ENCODE measurements at regions not wholly inside any gene's neighbourhood (a gene's known extent, or its start where the extent isn't known, plus 50 kb on each side); places are given as distances from the start of the nearest gene placed in this dataset.

DNA sequence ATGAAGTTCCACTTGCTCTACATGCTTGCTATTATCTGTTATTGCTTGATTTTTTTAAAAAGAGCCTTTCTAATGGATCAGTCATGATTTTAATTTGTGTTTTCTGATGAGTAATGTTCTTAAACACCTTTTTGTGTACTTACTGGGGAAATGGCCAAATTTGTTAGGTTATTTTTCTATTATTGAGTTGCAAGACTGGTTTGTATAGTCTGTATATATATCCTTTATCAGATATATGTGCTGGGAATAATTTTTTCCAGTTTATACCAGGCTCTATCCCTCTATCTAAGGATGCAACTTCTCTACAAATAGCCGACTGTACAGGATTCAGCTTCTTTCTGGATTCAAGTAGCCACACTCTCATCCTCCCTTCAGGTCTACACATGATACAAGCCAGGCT, 65.6 kb upstream of the SEC61G start:
- Histone ChIP-seq H3K4me3 (no peak overlapping the region), H3K4me2 (peak overlapping the region in 4 of 11 experiments; percentile 25 to 75 (median 52); a peak in 7 of 22 replicates), H4K20me1 (no peaks in the 10 kb centered on the region), H3K27me3 (no peaks in the 10 kb centered on the region), H3K9ac (no peak overlapping the region), H3K4me1 (peaks cover 0 to 59% (median 11%) of the 10 kb centered on the region in 10 experiments; a peak in 13 of 20 replicates), H3K36me3 (no peaks in the 10 kb centered on the region), H3K27ac (peak overlapping the region in 2 of 11 experiments; percentile 67 to 71; a peak in 4 of 22 replicates), H3K9me3 (replicated peaks in 1 of 11) (peaks cover 7 to 22% (median 17%) of the 10 kb centered on the region in 11 experiments; a peak in 15 of 22 replicates)
- TF ChIP-seq Cebpa-rat (IDR thresholded peaks at IDR 0.05), result no peak

DNA sequence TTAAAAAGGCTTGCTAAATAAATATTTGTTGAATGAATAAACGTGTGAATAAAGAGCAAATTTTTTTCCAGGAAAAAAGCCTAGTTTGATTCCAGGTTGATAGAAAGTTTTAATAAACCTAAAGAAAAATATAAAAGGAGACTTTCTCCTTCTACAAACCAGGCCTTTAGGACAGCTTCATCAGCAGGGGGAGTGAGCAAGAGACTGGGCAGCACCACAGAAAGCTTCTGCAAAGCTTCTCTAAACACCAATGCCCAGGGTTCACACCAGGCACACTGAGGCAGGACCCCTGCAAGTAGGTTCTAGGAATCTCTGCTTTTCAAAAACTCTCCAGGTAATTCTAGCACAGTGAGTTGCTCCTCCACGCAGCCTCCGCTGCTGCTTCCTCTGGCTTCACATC, 66.4 kb upstream of the SEC61G start:
- Histone ChIP-seq H3K4me2 (peak overlapping the region in 2 of 11 experiments; percentile 25 to 75; a peak in 1 of 22 replicates), H3K4me1 (peaks cover 0 to 59% (median 11%) of the 10 kb centered on the region in 10 experiments; a peak in 13 of 20 replicates), H3K4me3 (no peak overlapping the region), H3K36me3 (no peaks in the 10 kb centered on the region), H3K27ac (no peak overlapping the region), H3K9me3 (replicated peaks in 1 of 11) (peaks cover 7 to 24% (median 17%) of the 10 kb centered on the region in 11 experiments; a peak in 15 of 22 replicates), H3K9ac (no peak overlapping the region), H4K20me1 (no peaks in the 10 kb centered on the region), H3K27me3 (no peaks in the 10 kb centered on the region)
- no peak for TF ChIP-seq Cebpa-rat (IDR thresholded peaks at IDR 0.05)

DNA sequence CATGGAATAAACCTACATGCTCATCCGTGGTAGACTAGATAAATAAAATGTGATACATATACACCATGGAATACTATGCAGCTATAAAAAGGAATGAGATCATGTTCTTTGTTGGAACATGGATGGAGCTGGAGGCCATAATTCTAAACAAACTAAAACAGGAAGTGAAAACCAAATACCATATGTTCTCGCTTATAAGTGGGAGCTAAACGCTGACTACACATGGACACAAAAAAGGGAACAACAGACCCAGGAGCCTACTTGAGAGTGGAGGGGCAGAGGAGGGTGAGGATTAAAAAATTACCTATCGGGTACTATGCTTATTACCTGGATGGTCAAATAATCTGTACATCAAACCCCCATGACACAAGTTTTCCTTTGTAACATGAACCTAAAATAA, 68.7 kb upstream of the SEC61G start:
- Histone ChIP-seq H4K20me1 (no peaks in the 10 kb centered on the region), H3K4me2 (peak overlapping the region in 2 of 11 experiments; percentile 27 to 35; a peak in 3 of 22 replicates), H3K27me3 (no peaks in the 10 kb centered on the region), H3K9me3 (replicated peaks in 1 of 11) (peaks cover 7 to 24% (median 17%) of the 10 kb centered on the region in 11 experiments; a peak in 16 of 22 replicates), H3K9ac (no peak overlapping the region), H3K4me3 (no peak overlapping the region), H3K27ac (no peak overlapping the region), H3K36me3 (no peaks in the 10 kb centered on the region), H3K4me1 (peaks cover 0 to 71% (median 19%) of the 10 kb centered on the region in 10 experiments; a peak in 14 of 20 replicates)
- no peak for TF ChIP-seq Cebpa-rat (IDR thresholded peaks at IDR 0.05)

DNA sequence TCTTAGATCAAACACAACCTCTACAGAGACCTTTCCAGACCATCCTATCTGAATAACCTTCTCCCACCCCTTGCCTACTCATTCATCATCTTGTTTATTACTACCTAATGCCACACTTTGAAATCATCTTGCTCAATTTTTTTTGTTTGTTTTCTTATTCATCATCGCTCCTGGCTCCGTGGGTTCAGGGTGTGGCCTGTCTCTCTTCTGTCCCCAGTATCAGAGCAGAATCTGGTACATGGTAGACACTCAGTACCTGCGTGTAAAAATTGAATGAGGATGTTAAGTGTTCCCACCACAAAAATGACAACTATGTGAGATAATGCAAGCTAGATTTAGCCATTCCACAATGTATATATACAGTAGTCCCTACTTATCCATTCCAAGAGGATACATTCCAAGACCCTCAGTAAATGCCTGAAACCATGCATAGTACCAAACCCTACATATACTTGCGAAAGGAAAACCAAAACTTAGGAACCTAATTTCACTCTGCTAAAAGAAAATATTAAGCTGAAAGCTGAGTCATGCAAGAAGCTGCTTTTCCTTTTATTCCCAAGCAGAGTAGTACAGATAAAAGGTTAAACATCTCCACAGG, 72.1 kb upstream of the SEC61G start:
- no peak for TF ChIP-seq Cebpa-rat (IDR thresholded peaks at IDR 0.05)
- Histone ChIP-seq H3K4me3 (no peak overlapping the region), H3K27ac (no peak overlapping the region), H3K27me3 (no peaks in the 10 kb centered on the region), H3K9me3 (replicated peaks in 1 of 11) (peaks cover 7 to 32% (median 21%) of the 10 kb centered on the region in 11 experiments; a peak in 16 of 22 replicates), H4K20me1 (no peaks in the 10 kb centered on the region; a peak in 1 of 22 replicates), H3K4me2 (peak overlapping the region in 5 of 11 experiments; percentile 32 to 62 (median 57); a peak in 10 of 22 replicates), H3K4me1 (peaks cover 0 to 38% (median 8%) of the 10 kb centered on the region in 10 experiments; a peak in 12 of 20 replicates), H3K36me3 (no peaks in the 10 kb centered on the region), H3K9ac (no peak overlapping the region)

DNA sequence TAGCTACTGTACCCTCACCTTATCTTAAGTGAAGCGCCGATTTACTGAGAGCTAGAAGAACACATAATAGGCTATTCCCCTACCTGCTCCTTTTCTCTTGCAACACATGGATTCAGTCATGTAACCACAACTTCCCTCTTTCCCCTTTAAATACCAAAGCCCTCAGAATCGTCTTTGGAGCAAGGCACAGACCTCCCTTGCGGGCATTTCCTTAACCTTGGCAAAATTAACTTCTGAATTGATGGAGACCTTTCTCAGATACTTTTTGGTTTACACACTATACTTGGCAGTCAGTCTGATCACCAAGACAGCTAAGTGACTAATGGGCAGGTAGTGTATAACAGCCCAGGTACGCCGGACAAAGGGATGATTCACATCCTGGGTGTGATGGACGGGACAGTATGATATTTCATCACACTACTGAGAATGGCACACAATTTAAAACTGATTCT, 72.7 kb upstream of the SEC61G start:
- H3K4me2 ChIP-seq, result peak overlapping the region in 5 of 11 experiments; percentile 32 to 62 (median 57); a peak in 10 of 22 replicates
- no peaks in the 10 kb centered on the region for H3K36me3 ChIP-seq
- H3K27me3 ChIP-seq, result no peaks in the 10 kb centered on the region
- H4K20me1 ChIP-seq, result no peaks in the 10 kb centered on the region; a peak in 1 of 22 replicates
- no peak overlapping the region for H3K4me3 ChIP-seq
- H3K9ac ChIP-seq, result no peak overlapping the region
- H3K4me1 ChIP-seq, result peaks cover 0 to 40% (median 8%) of the 10 kb centered on the region in 10 experiments; a peak in 12 of 20 replicates
- peaks cover 7 to 32% (median 17%) of the 10 kb centered on the region in 11 experiments; a peak in 16 of 22 replicates for H3K9me3 ChIP-seq (replicated peaks in 1 of 11)
- no peak for TF ChIP-seq Cebpa-rat (IDR thresholded peaks at IDR 0.05)
- no peak overlapping the region for H3K27ac ChIP-seq

DNA sequence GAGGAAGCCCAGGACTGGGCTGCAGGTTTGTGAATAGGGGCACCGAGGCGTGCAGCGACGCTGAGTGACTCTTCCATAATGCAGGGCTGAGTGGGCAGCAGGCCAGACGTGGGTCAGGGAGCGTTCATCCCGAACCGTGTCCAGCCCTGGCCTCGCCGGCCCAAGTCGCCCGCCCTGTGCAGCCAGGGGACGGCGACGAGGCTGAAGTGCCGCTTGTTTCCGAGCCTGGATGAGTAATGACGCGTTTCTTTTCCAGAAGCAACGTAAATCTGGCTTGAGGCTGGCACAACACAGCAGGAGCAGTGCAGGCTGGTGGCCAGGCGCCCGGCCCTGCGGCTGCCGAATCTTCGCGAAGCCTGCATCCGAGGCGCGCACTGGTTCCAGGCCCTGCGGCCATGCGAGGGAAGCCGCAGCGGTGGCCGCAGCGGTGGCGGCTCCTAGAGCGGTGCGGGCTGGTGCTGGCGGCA, 74.0 kb upstream of the SEC61G start:
- H3K4me2 ChIP-seq, result no peak overlapping the region
- no peak for TF ChIP-seq Cebpa-rat (IDR thresholded peaks at IDR 0.05)

DNA sequence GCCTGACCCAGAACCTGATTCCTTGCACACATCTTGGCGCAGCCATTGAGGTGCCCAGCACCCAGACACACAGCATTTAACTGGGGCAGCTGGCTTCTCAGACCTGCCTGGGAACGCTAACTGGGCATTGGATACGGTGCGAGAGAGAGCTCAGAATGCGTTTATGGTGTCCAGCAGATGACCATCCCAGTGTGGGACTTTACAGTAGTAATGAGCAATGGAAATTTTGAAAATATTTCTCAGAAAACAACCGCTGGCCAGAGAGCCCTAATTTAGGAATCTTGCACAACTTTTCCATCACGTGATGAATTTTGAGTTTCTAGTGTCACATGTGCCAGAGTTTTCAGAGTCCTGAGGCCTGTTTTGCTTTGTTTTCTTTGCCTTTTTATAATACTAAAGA, 78.2 kb upstream of the SEC61G start:
- Histone ChIP-seq H4K20me1 (no peaks in the 10 kb centered on the region; a peak in 1 of 22 replicates), H3K36me3 (no peaks in the 10 kb centered on the region), H3K9ac (no peak overlapping the region), H3K27me3 (no peaks in the 10 kb centered on the region), H3K4me1 (peaks cover 0 to 10% (median 6%) of the 10 kb centered on the region in 10 experiments; a peak in 8 of 20 replicates), H3K9me3 (replicated peaks in 1 of 11) (peaks cover 0 to 15% (median 0%) of the 10 kb centered on the region in 11 experiments; a peak in 2 of 22 replicates), H3K27ac (no peak overlapping the region), H3K4me3 (no peak overlapping the region), H3K4me2 (peak overlapping the region in 2 of 11 experiments; percentile 9 to 38; a peak in 3 of 22 replicates)
- no peak for TF ChIP-seq Cebpa-rat (IDR thresholded peaks at IDR 0.05)

More for the DNA sequence above, 74.0 kb upstream of the SEC61G start:
- no peak overlapping the region for H3K27ac ChIP-seq
- H3K9me3 ChIP-seq (replicated peaks in 1 of 11), result peaks cover 0 to 21% (median 8%) of the 10 kb centered on the region in 11 experiments; a peak in 9 of 22 replicates
- H3K9ac ChIP-seq, result no peak overlapping the region
- no peaks in the 10 kb centered on the region for H3K27me3 ChIP-seq
- peaks cover 0 to 37% (median 8%) of the 10 kb centered on the region in 10 experiments; a peak in 12 of 20 replicates for H3K4me1 ChIP-seq
- H4K20me1 ChIP-seq, result no peaks in the 10 kb centered on the region; a peak in 1 of 22 replicates
- H3K36me3 ChIP-seq, result no peaks in the 10 kb centered on the region
- H3K4me3 ChIP-seq, result no peak overlapping the region

DNA sequence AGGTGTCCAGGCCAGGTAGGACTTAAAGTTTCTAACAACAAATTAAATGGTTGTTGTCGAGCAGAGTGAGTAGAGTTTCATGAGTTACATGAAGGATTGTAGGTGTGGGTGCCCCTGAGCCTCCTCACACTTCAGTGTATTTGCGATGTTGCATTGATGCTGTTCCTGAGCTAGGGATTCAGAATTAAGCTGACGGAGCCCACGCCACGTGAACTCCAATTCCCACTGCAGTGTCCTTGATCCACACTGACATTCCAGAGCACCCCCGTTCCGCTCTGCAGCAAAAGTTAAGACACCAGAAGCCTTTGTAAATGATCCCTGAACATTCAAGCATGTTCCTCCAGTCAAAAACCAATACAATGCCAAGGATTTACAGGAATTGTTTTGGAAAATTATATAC, 78.8 kb upstream of the SEC61G start:
- Histone ChIP-seq H3K4me1 (peaks cover 0 to 9% (median 6%) of the 10 kb centered on the region in 10 experiments; a peak in 6 of 20 replicates), H3K4me2 (peak overlapping the region in 2 of 11 experiments; percentile 9 to 38; a peak in 1 of 22 replicates), H3K9me3 (replicated peaks in 1 of 11) (peaks cover 0 to 14% (median 0%) of the 10 kb centered on the region in 11 experiments; a peak in 2 of 22 replicates), H4K20me1 (no peaks in the 10 kb centered on the region; a peak in 1 of 22 replicates), H3K9ac (no peak overlapping the region), H3K27ac (no peak overlapping the region), H3K4me3 (no peak overlapping the region), H3K36me3 (no peaks in the 10 kb centered on the region), H3K27me3 (no peaks in the 10 kb centered on the region)
- TF ChIP-seq Cebpa-rat (IDR thresholded peaks at IDR 0.05), result no peak

Measured in BLaER1 treated with 17β-estradiol and CSF1 and Interleukin-3, amounts not matched to agents 10 nM and 100 nM (cell line).